Heart left ventricle (tissue), 16 donors: ENCODE measurements at regions not wholly inside any gene's neighbourhood (a gene's known extent, or its start where the extent isn't known, plus 50 kb on each side); places are given as distances from the start of the nearest gene placed in this dataset.
"Not testable (repeated sequence)": the region's sequence is repeated elsewhere in the genome, so short reads cannot be mapped to it uniquely, and the experiment has no call there.

Experiments used
- ATAC-seq, 4 donors: fragments of 200-7000 bp; cut with Tn5 transposase; one replicate each; pipeline ENCODE4 v1.9.1; 2020 to 2022; ENCODE audit warnings: moderate library complexity in 4 of 4, mild to moderate bottlenecking in 3 of 4, moderate number of reproducible peaks in 1 of 4
- DNase-seq, 5 donors: peaks; one replicate each; pipeline ENCODE4 v3.0.0-alpha.2; 2020
- H3K27ac ChIP-seq, 12 donors: fragments of 200-600 bp; sonication (generic) in 4 of 12; one replicate each; pipeline versions ENCODE4 v1.5.0 to v1.8.0; 2016 to 2022; ENCODE audit warnings: mild to moderate bottlenecking in 2 of 12
- H3K27me3 ChIP-seq, 9 donors: fragments of 200-600 bp; sonication (generic) in 2 of 9; one replicate each; pipeline versions ENCODE4 v1.5.1 to v1.8.0; 2016 to 2022; ENCODE audit warnings: mild to moderate bottlenecking in 3 of 9
- H3K36me3 ChIP-seq, 9 donors: fragments of 200-600 bp; sonication (generic) in 2 of 9; one replicate each; pipeline versions ENCODE4 v1.5.0 to v1.8.0; 2018 to 2022; ENCODE audit warnings: mild to moderate bottlenecking in 2 of 9
- H3K4me1 ChIP-seq, 12 donors: fragments of 200-600 bp; sonication (generic) in 4 of 12; one replicate each; pipeline versions ENCODE4 v1.5.0 to v1.8.0; 2016 to 2022; ENCODE audit warnings: mild to moderate bottlenecking in 3 of 12
- H3K4me3 ChIP-seq, 12 donors: fragments of 200-600 bp; sonication (generic) in 4 of 12; one replicate each; pipeline versions ENCODE4 v1.5.0 to v1.8.0; 2017 to 2022; ENCODE audit warnings: mild to moderate bottlenecking in 9 of 12, moderate library complexity in 4 of 12
- H3K9me3 ChIP-seq, 12 donors: fragments of 200-600 bp; sonication (generic) in 4 of 12; one replicate each; pipeline versions ENCODE4 v1.5.0 to v1.8.0; 2016 to 2022; ENCODE audit warnings: mild to moderate bottlenecking in 1 of 12
- POLR2A ChIP-seq, 2 donors: fragments of 450-650 bp; IDR thresholded peaks; one replicate each; pipeline ENCODE4 v1.6.1; 2017; ENCODE audit warnings: antibody characterized with exemption in 2 of 2, mild to moderate bottlenecking in 2 of 2, moderate library complexity in 2 of 2
- WGBS, 4 donors: extraction: QIAGEN DNeasy Blood & Tissue Kit in 2 of 4; methylation state at CpG; one replicate each; pipeline versions ENCODE4 v1.1.5 to v1.1.7; 2013 to 2018; 5-methylcytosine and 5-hydroxymethylcytosine counted together
- intact Hi-C, 10 donors: fragments of 100-400 bp; cut with DNase I; formaldehyde crosslinking; loops; one replicate each; pipeline versions ENCODE4 v1.11.1 to v1.14.2; 2022
- TF ChIP-seq, protein P1 (sequence below), 12 donors: fragments of 200-600 bp; sonication (generic) in 4 of 12; IDR thresholded peaks; one replicate each; pipeline versions ENCODE4 v1.5.0 to v1.8.0; 2018 to 2022; ENCODE audit warnings: antibody characterized with exemption in 12 of 12, mild to moderate bottlenecking in 5 of 12
- donor health status: ischemic (EF 13 %, LVEDD 7.1; RV severe dilation, severe dysfunction).
- donor health status: healthy with polysubstance abuse.
- donor health status: DM: no; HTN: yes; CAD: no.
- donor health status: DM: no; HTN: no; CAD: no.
- donor health status: ischemic (EF 25% LVEDD 6.9; RV normal size, moderate dysfunction).
- donor health status: ischemic (EF 25% LVEDD 5.7; RV mildly dilated, moderate dysfunction).
- donor health status: healthy.
- donor health status: DM: yes; HTN: yes; CAD: no.
- donor health status: ischemic (EF 35%, LVEDD 5.7; RV mildly dilated, moderate dysfunction).
- donor health status: nonischemic (EF 11% LVEDD 7.7; RV severe dilation, severe dysfunction).
- donor health status: DM: yes; HTN: yes; CAD: no.
- donor health status: PGD.
- donor health status: ischemic (EF 29% LVEDD 5.4; RV normal size, mild dysfunction).
- donor health status: nonischemic (EF 23%, LVEDD 6.1; RV moderate dilation, normal function).

GRCh38 chr11:119586181-119586580 lies 142.8 kb downstream of the NECTIN1 start:
- Histone ChIP-seq H3K36me3 (no peaks in the 10 kb centered on the region), H3K4me1 (peaks cover 0 to 17% (median 12%) of the 10 kb centered on the region in 12 donors), H3K9me3 (no peaks in the 10 kb centered on the region), H3K4me3 (no peak overlapping the region), H3K27ac (no peak overlapping the region), H3K27me3 (peaks cover 11 to 45% (median 22%) of the 10 kb centered on the region in 9 donors)
- no peak for TF ChIP-seq POLR2A (IDR thresholded peaks at IDR 0.05)
- TF ChIP-seq, protein P1, sequence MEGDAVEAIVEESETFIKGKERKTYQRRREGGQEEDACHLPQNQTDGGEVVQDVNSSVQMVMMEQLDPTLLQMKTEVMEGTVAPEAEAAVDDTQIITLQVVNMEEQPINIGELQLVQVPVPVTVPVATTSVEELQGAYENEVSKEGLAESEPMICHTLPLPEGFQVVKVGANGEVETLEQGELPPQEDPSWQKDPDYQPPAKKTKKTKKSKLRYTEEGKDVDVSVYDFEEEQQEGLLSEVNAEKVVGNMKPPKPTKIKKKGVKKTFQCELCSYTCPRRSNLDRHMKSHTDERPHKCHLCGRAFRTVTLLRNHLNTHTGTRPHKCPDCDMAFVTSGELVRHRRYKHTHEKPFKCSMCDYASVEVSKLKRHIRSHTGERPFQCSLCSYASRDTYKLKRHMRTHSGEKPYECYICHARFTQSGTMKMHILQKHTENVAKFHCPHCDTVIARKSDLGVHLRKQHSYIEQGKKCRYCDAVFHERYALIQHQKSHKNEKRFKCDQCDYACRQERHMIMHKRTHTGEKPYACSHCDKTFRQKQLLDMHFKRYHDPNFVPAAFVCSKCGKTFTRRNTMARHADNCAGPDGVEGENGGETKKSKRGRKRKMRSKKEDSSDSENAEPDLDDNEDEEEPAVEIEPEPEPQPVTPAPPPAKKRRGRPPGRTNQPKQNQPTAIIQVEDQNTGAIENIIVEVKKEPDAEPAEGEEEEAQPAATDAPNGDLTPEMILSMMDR (IDR thresholded peaks at IDR 0.05), result no peak
- intact Hi-C loops, result no loop called here
- 64 to 82% (median 75%) methylated on average over 5 to 6 of the region's 6 CpGs for WGBS, 4 donors
- no peak for DNase-seq
- no peak for ATAC-seq

GRCh38 chr11:119585043-119585781 lies 143.8 kb downstream of the NECTIN1 start:
- ATAC-seq (no peak), DNase-seq (no peak)
- Histone ChIP-seq H3K4me3 (peak overlapping the region; percentile 30 to 56 (median 42)), H3K27me3 (peaks cover 11 to 45% (median 22%) of the 10 kb centered on the region in 9 donors), H3K36me3 (no peaks in the 10 kb centered on the region), H3K9me3 (peaks cover 0 to 5% (median 0%) of the 10 kb centered on the region in 12 donors), H3K27ac (no peak overlapping the region), H3K4me1 (peaks cover 0 to 17% (median 12%) of the 10 kb centered on the region in 12 donors)
- 7 to 10% (median 8%) methylated on average over 25 to 38 of the region's 38 CpGs for WGBS, 4 donors
- intact Hi-C loops, result no loop called here
- TF ChIP-seq POLR2A (IDR thresholded peaks at IDR 0.05), result no peak
- TF ChIP-seq, protein P1 (IDR thresholded peaks at IDR 0.05), result no peak

DNA sequence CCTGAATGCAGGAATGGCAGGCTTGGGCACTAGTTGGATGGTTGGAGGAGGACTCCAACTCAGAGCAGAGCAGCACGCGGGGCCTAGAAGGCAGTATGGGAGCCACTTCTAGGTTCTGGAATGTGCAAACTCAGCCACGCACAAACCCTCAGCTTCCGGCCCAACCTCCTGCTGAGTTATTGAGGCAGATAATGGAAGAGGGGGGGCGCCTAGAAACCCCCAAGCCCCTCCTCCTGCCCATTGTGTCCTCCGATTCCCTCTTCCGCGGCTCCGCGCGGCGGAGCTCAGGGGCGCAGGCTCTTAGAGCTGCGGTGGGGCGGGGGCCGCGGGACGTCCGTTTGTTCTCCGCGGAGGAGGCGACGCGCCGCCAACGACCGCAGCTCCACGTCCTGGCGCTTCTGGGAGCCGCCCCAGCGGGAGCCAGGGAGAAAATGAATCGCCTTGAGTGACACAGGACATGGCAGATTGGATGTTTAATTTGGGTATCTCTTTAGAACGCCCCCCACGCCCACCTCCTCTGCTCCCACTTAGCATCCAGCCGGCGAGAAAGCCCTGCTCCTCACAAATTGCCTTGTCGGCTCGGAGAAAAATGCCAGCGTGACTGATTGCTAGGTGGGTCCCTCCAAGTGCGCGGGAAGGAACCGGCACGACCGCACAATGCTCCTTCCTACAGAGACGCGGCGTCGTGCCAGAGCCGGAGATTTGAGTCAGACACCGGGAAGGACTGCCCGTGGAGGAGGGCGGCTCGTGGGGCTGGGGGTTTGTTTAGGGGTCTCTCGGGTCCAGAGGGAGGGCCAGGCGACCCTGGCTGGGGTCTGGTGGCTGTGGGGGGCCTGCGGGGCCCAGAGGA lies 144.6 kb downstream of the NECTIN1 start:
- ATAC-seq (peak in 3 of 4 donors; percentile 52 to 53 (median 52)), DNase-seq (peak in 3 of 5 donors; percentile 19 to 67 (median 39))
- H3K9me3 ChIP-seq, result peaks cover 0 to 7% (median 0%) of the 10 kb centered on the region in 12 donors
- 0 to 1% (median 1%) methylated on average over 48 to 56 of the region's 56 CpGs for WGBS, 4 donors
- H3K27ac ChIP-seq, result no peak overlapping the region
- H3K27me3 ChIP-seq, result peaks cover 11 to 45% (median 22%) of the 10 kb centered on the region in 9 donors
- H3K4me3 ChIP-seq, result peak overlapping the region; percentile 30 to 56 (median 42)
- H3K36me3 ChIP-seq, result no peaks in the 10 kb centered on the region
- TF ChIP-seq, protein P1 (IDR thresholded peaks at IDR 0.05), result no peak
- no peak for TF ChIP-seq POLR2A (IDR thresholded peaks at IDR 0.05)
- H3K4me1 ChIP-seq, result peaks cover 0 to 17% (median 12%) of the 10 kb centered on the region in 12 donors
- intact Hi-C loops, result no loop called here

DNA sequence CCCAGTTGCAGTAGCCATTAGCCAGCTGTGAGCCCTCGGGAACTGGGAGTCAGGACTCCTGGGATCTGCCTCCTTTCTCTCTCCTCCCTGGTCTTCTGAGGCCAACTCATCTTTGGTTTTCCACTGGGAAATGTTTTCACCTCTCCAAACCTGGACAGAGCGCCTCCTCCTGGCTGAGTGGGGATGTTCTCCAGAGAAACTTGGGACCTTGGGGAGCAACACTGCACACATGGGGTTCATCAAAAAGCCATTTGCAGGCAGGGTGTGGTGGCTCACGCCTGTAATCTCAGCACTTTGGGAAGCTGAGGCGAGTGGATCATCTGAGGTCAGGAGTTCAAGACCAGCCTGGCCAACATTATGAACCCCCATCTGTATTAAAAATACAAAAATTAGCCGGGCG lies 145.4 kb downstream of the NECTIN1 start:
- intact Hi-C loops, result no loop called here
- Histone ChIP-seq H3K9me3 (peaks cover 0 to 7% (median 0%) of the 10 kb centered on the region in 12 donors), H3K36me3 (no peaks in the 10 kb centered on the region), H3K27ac (no peak overlapping the region), H3K27me3 (peaks cover 11 to 45% (median 22%) of the 10 kb centered on the region in 9 donors), H3K4me3 (no peak overlapping the region), H3K4me1 (peaks cover 0 to 17% (median 12%) of the 10 kb centered on the region in 12 donors)
- WGBS, 4 donors, result 81 to 89% (median 85%) methylated on average over 6 of the region's 6 CpGs
- no peak for ATAC-seq
- TF ChIP-seq, protein P1 (IDR thresholded peaks at IDR 0.05), result no peak
- no peak for TF ChIP-seq POLR2A (IDR thresholded peaks at IDR 0.05)
- DNase-seq, result no peak

GRCh38 chr11:119581396-119581795 lies 147.6 kb downstream of the NECTIN1 start:
- H3K9me3 ChIP-seq, H3K36me3 ChIP-seq, H3K27ac ChIP-seq, ATAC-seq, H3K4me3 ChIP-seq, DNase-seq, intact Hi-C loops: not testable (repeated sequence)
- Histone ChIP-seq H3K4me1 (peaks cover 0 to 17% (median 12%) of the 10 kb centered on the region in 12 donors), H3K27me3 (peaks cover 9 to 34% (median 17%) of the 10 kb centered on the region in 9 donors)
- whole genome bisulfite sequencing, 4 donors, result 81 to 86% (median 86%) methylated on average over 3 of the region's 3 CpGs
